ENCODE measurements at regions not wholly inside any gene's neighbourhood (a gene's known extent, or its start where the extent isn't known, plus 50 kb on each side); places are given as distances from the start of the nearest gene placed in this dataset.

GRCh38 chr20:48385527-48385926, 442.3 kb downstream of the PREX1 start:
- no peak for TF ChIP-seq TERF1 (CRISPR knock-in tag; IDR thresholded peaks at IDR 0.05)
- no peak for TF ChIP-seq PCBP1 (IDR thresholded peaks at IDR 0.05; ENCODE audit: borderline replicate concordance, low read depth, low read length)
- no peak for TF ChIP-seq RAD21 (CRISPR knock-in tag; IDR thresholded peaks at IDR 0.05)
- no peak for TF ChIP-seq RBM39 (IDR thresholded peaks at IDR 0.05; ENCODE audit: low read depth, low read length, poor library complexity, severe bottlenecking)
- no peak for TF ChIP-seq ZFP36 (IDR thresholded peaks at IDR 0.05; ENCODE audit: borderline replicate concordance, low read depth, low read length, partially characterized antibody)
- TF ChIP-seq ZZZ3 (CRISPR knock-in tag; IDR thresholded peaks at IDR 0.05; ENCODE audit: borderline replicate concordance), result no peak
